ENCODE measurements at regions not wholly inside any gene's neighbourhood (a gene's known extent, or its start where the extent isn't known, plus 50 kb on each side); places are given as distances from the start of the nearest gene placed in this dataset.
"Not testable (repeated sequence)": the region's sequence is repeated elsewhere in the genome, so short reads cannot be mapped to it uniquely, and the experiment has no call there.

- no peak for DNase-seq (ENCODE audit: low spot score)
Measured at GRCh38 chr2:145927131-145927950, 1407.4 kb upstream of the ZEB2 start.

- no peak for DNase-seq (ENCODE audit: low spot score)
Measured at GRCh38 chr2:145925591-145925990, 1405.7 kb upstream of the ZEB2 start.

GRCh38 chr2:145919477-145919876 lies 1399.6 kb upstream of the ZEB2 start:
- no peak for DNase-seq (ENCODE audit: low spot score)

- no peak for DNase-seq (ENCODE audit: low spot score)
Measured at GRCh38 chr2:145918951-145919350, 1399.0 kb upstream of the ZEB2 start.

GRCh38 chr2:145916799-145917198 lies 1396.9 kb upstream of the ZEB2 start:
- no peak for DNase-seq (ENCODE audit: low spot score)

GRCh38 chr2:145914716-145915115 lies 1394.8 kb upstream of the ZEB2 start:
- DNase-seq (ENCODE audit: low spot score): no peak

GRCh38 chr2:145910416-145910815 lies 1390.5 kb upstream of the ZEB2 start:
- no peak for DNase-seq (ENCODE audit: low spot score)

DNA sequence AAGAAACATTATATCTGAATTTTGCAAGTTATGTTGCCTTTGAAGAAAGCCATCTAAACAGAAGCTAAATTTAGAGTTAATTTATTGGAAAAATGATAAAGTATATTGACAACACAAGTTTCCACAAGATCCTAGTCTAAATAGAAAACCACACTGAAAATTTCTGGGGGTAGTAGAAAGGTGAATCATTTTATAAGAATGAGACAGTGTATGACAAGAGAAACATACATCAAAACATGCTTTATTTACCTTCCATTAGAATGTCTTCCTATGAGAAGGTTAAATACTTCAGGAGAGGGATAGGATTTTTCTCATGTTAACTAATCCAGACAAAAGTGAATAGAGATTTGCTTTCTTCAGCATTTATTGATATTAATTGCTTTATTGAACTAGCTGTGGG lies 1389.8 kb upstream of the ZEB2 start:
- DNase-seq (ENCODE audit: low spot score): no peak

- DNase-seq (ENCODE audit: low spot score): no peak
Measured at GRCh38 chr2:145909175-145909755, 1389.3 kb upstream of the ZEB2 start.

GRCh38 chr2:145906354-145906753 lies 1386.4 kb upstream of the ZEB2 start:
- peak; percentile 77 for DNase-seq (ENCODE audit: low spot score)

DNA sequence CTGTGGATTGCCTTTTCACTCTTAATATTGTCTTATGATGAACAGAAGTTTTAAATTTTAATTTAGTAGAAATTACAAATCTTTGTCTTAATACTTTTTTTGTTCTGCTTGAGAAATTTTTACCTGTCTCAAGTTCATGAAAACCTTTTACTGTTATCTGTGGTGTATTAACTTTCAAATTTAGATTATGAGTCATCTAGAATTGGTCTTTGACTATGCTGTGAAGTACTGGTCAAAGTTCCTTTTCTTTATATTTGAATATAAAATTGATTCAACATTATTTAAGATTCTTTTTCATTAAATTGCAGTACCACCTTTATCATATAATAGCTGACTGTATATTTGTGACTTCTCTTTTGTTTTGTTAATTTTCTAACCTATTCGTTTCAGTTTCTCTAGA lies 1385.5 kb upstream of the ZEB2 start:
- DNase-seq (ENCODE audit: low spot score): no peak

GRCh38 chr2:145897151-145897550 lies 1377.2 kb upstream of the ZEB2 start:
- DNase-seq (ENCODE audit: low spot score): no peak

GRCh38 chr2:145887915-145888314 lies 1368.0 kb upstream of the ZEB2 start:
- DNase-seq (ENCODE audit: low spot score): no peak

GRCh38 chr2:145880997-145881396 lies 1361.1 kb upstream of the ZEB2 start:
- DNase-seq (ENCODE audit: low spot score): not testable (repeated sequence)

GRCh38 chr2:145875016-145875415 lies 1355.1 kb upstream of the ZEB2 start:
- DNase-seq (ENCODE audit: low spot score): no peak

GRCh38 chr2:145874466-145874865 lies 1354.5 kb upstream of the ZEB2 start:
- peak; percentile 55 for DNase-seq (ENCODE audit: low spot score)

GRCh38 chr2:145864501-145864900 lies 1344.6 kb upstream of the ZEB2 start:
- DNase-seq (ENCODE audit: low spot score): no peak

GRCh38 chr2:145861940-145862339 lies 1342.0 kb upstream of the ZEB2 start:
- DNase-seq (ENCODE audit: low spot score): no peak

- no peak for DNase-seq (ENCODE audit: low spot score)
Measured at GRCh38 chr2:145860083-145860482, 1340.2 kb upstream of the ZEB2 start.

- DNase-seq (ENCODE audit: low spot score): no peak
Measured at GRCh38 chr2:145855142-145855541, 1335.2 kb upstream of the ZEB2 start.

DNA sequence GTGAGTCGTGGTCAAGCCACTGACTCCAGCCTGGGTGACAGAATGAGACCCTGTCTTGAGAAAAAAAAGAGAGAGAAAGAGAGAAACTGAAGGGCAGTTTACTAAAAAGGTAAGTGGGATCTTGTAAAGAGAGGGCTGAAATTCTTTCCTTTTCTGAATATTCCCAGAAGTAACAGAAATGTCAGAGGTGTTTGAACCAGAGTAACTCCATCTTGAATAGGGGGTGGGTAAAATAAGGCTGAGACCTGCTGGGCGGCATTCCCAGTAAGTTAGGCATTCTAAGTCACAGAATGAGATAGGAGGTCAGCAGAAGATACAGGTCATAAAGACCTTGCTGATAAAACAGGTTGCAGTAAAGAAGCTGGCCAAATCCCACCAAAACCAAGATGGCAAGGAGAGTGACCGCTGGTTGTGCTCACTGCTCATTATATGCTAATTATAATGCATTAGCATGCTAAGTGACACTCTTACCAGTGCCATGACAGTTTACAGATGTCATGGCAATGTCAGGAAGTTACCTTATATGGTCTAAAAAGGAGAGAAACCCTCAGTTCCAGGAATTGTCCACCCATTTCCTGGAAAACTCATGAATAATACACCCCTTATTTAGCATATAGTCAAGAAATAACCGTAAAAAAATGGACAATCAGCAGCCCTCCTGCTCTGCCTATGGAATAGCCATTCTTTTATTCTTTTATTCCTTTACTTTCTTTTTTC lies 1334.3 kb upstream of the ZEB2 start:
- no peak for DNase-seq (ENCODE audit: low spot score)

DNA sequence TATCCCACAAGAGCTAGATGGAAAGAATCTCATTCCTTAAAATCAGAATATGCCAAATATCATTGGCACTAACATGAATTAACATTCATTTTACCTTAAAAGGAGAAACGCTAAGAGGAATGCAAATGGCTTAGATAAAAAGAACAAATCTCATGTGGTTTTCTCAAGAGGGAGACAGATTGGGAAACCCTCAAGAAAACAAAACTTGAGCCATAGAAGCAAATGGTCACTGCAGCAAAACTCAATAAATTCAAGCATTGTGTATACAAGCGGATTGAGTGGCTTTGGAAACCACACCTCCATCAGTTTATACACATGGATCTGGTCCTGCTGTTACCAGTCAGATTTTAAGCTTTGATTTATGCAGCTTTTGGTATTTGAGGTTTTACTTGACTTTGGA lies 1331.8 kb upstream of the ZEB2 start:
- no peak for DNase-seq (ENCODE audit: low spot score)

GRCh38 chr2:145849466-145849865 lies 1329.5 kb upstream of the ZEB2 start:
- no peak for DNase-seq (ENCODE audit: low spot score)
